Astrocyte of the spinal cord (primary cell): ENCODE measurements at regions not wholly inside any gene's neighbourhood (a gene's known extent, or its start where the extent isn't known, plus 50 kb on each side); places are given as distances from the start of the nearest gene placed in this dataset.
A peak's percentile ranks its signal among the peaks of the same experiment; 100 is the strongest.
"Not testable (repeated sequence)": the region's sequence is repeated elsewhere in the genome, so short reads cannot be mapped to it uniquely, and the experiment has no call there.

ENCODE experiments used
- DNase-seq: peaks from one replicate; pipeline ENCODE4 v3.0.0; 2011; ENCODE audit warnings: low read depth, low spot score
- H3K4me3 ChIP-seq: 2 replicates; pipeline ENCODE4 v1.5.1; 2011; ENCODE audit warnings: low read depth, mild to moderate bottlenecking, low read length, moderate library complexity
- CTCF ChIP-seq: IDR thresholded peaks from 2 replicates; pipeline ENCODE4 v1.5.1; 2012; ENCODE audit warnings: low read depth, mild to moderate bottlenecking, low read length, inconsistent platforms
- in situ Hi-C: cut with HindIII; loops from 2 replicates; pipeline ENCODE4 v1.10.0; 2017; ENCODE audit warnings: low sequenced_read_pairs

GRCh38 chr3:152589644-152590043 lies 245.3 kb upstream of the P2RY1 start:
- no peak for TF ChIP-seq CTCF
- DNase-seq = no peak
- in situ Hi-C loops = no loop called here
- no peak overlapping the region for H3K4me3 ChIP-seq

GRCh38 chr3:152591515-152591914 lies 243.4 kb upstream of the P2RY1 start:
- no peak overlapping the region for H3K4me3 ChIP-seq
- TF ChIP-seq CTCF = no peak
- in situ Hi-C loops = no loop called here
- DNase-seq = no peak

GRCh38 chr3:152593242-152593641 lies 241.7 kb upstream of the P2RY1 start:
- H3K4me3 ChIP-seq = no peak overlapping the region
- TF ChIP-seq CTCF = no peak
- in situ Hi-C loops = no loop called here
- DNase-seq = no peak

GRCh38 chr3:152595975-152596821 lies 238.7 kb upstream of the P2RY1 start:
- peak; percentile 93 for DNase-seq
- in situ Hi-C loops = no loop called here
- TF ChIP-seq CTCF = no peak
- H3K4me3 ChIP-seq = peak overlapping the region; percentile 13

GRCh38 chr3:152596832-152597231 lies 238.1 kb upstream of the P2RY1 start:
- in situ Hi-C loops = not testable (repeated sequence)

GRCh38 chr3:152606146-152606545 lies 228.8 kb upstream of the P2RY1 start:
- H3K4me3 ChIP-seq = no peak overlapping the region
- TF ChIP-seq CTCF = no peak
- no peak for DNase-seq
- in situ Hi-C loops = no loop called here

More at GRCh38 chr3:152596832-152597231, 238.1 kb upstream of the P2RY1 start:
- H3K4me3 ChIP-seq, DNase-seq: not testable (repeated sequence)

- no peak overlapping the region for H3K4me3 ChIP-seq
- no peak for TF ChIP-seq CTCF
- DNase-seq = no peak
- in situ Hi-C loops = no loop called here
These were observed 227.8 kb upstream of the P2RY1 start for GRCh38 chr3:152607179-152607578.
